ENCODE measurements at regions not wholly inside any gene's neighbourhood (a gene's known extent, or its start where the extent isn't known, plus 50 kb on each side); places are given as distances from the start of the nearest gene placed in this dataset.

- TF ChIP-seq ZNF148 (tag by site-specific recombination; IDR thresholded peaks at IDR 0.05; ENCODE audit: borderline replicate concordance) (no peak), ZNF184 (tag by site-specific recombination; IDR thresholded peaks at IDR 0.05) (no peak), ZNF704 (tag by site-specific recombination; IDR thresholded peaks at IDR 0.05) (no peak), ZNF221 (tag by site-specific recombination; IDR thresholded peaks at IDR 0.05; ENCODE audit: borderline replicate concordance) (no peak), ZNF398 (tag by site-specific recombination; IDR thresholded peaks at IDR 0.05) (no peak), ZBTB1 (tag by site-specific recombination; IDR thresholded peaks at IDR 0.05) (no peak), ZNF341 (tag by site-specific recombination; IDR thresholded peaks at IDR 0.05; ENCODE audit: low read depth) (no peak)
Observed at GRCh38 chr4:71634364-71634763, 149.5 kb downstream of the GC start (continued).

GRCh38 chr4:71630803-71631202 lies 153.1 kb downstream of the GC start:
- Histone ChIP-seq H3K9me3 (ENCODE audit: control insufficient read depth, insufficient read depth, low read depth, low read length) (no peaks in the 10 kb centered on the region), H3K27ac (ENCODE audit: extremely low read depth, low read depth, low read length) (no peak overlapping the region), H3K4me3 (ENCODE audit: low read depth, low read length) (no peak overlapping the region), H3K4me1 (ENCODE audit: control insufficient read depth, insufficient read depth, low read length) (no peaks in the 10 kb centered on the region), H3K36me3 (ENCODE audit: control insufficient read depth in 2 of 2, insufficient read depth in 1 of 2, low read length in 2 of 2) (no peaks in the 10 kb centered on the region)
- no peak for TF ChIP-seq ZNF24 (tag by site-specific recombination; IDR thresholded peaks at IDR 0.05)
- no peak for TF ChIP-seq ZNF626 (tag by site-specific recombination; IDR thresholded peaks at IDR 0.05)
- no peak for TF ChIP-seq ZNF843 (tag by site-specific recombination; IDR thresholded peaks at IDR 0.05)
- TF ChIP-seq ZNF202 (tag by site-specific recombination; IDR thresholded peaks at IDR 0.05; ENCODE audit: borderline replicate concordance): no peak
- TF ChIP-seq ZNF146 (tag by site-specific recombination; IDR thresholded peaks at IDR 0.05): no peak
- TF ChIP-seq IKZF3 (tag by site-specific recombination; IDR thresholded peaks at IDR 0.05): no peak
- TF ChIP-seq ZNF76 (tag by site-specific recombination; IDR thresholded peaks at IDR 0.05; ENCODE audit: borderline replicate concordance, low read depth): no peak
- ChIA-PET POLR2A (no interaction called here), CTCF (no interaction called here)

GRCh38 chr4:71625005-71625404 lies 158.9 kb downstream of the GC start:
- Histone ChIP-seq H3K36me3 (ENCODE audit: control insufficient read depth in 2 of 2, insufficient read depth in 1 of 2, low read length in 2 of 2) (no peaks in the 10 kb centered on the region), H3K27ac (ENCODE audit: extremely low read depth, low read depth, low read length) (no peak overlapping the region), H3K4me3 (ENCODE audit: low read depth, low read length) (no peak overlapping the region), H3K9me3 (ENCODE audit: control insufficient read depth, insufficient read depth, low read depth, low read length) (no peaks in the 10 kb centered on the region), H3K4me1 (ENCODE audit: control insufficient read depth, insufficient read depth, low read length) (no peaks in the 10 kb centered on the region)
- ChIA-PET CTCF (no interaction called here), POLR2A (no interaction called here)
- no peak for TF ChIP-seq ZNF514 (tag by site-specific recombination; IDR thresholded peaks at IDR 0.05)
- no peak for TF ChIP-seq YY2 (tag by site-specific recombination; IDR thresholded peaks at IDR 0.05)
- TF ChIP-seq ZNF362 (tag by site-specific recombination; IDR thresholded peaks at IDR 0.05): no peak
- TF ChIP-seq MEIS1 (CRISPR knock-in tag; IDR thresholded peaks at IDR 0.05; ENCODE audit: borderline replicate concordance): no peak
- TF ChIP-seq OSR2 (tag by site-specific recombination; IDR thresholded peaks at IDR 0.05): no peak

All from HEK293 (cell line).